Esophagus muscularis mucosa (tissue), 4 donors: ENCODE measurements at regions not wholly inside any gene's neighbourhood (a gene's known extent, or its start where the extent isn't known, plus 50 kb on each side); places are given as distances from the start of the nearest gene placed in this dataset.
A peak's percentile ranks its signal among the peaks of the same experiment; 100 is the strongest.

ENCODE experiments used
- DNase-seq: peaks from one replicate; pipeline ENCODE4 v3.0.0-alpha.2; 2017; ENCODE audit errors: extremely low spot score
- H3K27ac ChIP-seq, 4 donors: fragments of 200-600 bp; sonication (generic); replicated peaks in 1 of 4; 1 replicate in 3 of 4; 2 replicates in 1 of 4; pipeline ENCODE4 v1.5.1; 2016 to 2019; ENCODE audit warnings: mild to moderate bottlenecking in 1 of 4
- H3K27me3 ChIP-seq, 4 donors: fragments of 200-600 bp; sonication (generic); one replicate each; pipeline versions ENCODE4 v1.5.1 to v1.6.0; 2016 to 2019
- H3K36me3 ChIP-seq, 4 donors: fragments of 200-600 bp; sonication (generic); one replicate each; pipeline ENCODE4 v1.5.1; 2016 to 2019
- H3K4me1 ChIP-seq, 4 donors: fragments of 200-600 bp; sonication (generic); one replicate each; pipeline ENCODE4 v1.5.1; 2016 to 2019
- H3K4me3 ChIP-seq, 4 donors: fragments of 200-600 bp; sonication (generic); 1 replicate in 2 of 4; 2 replicates in 2 of 4; pipeline ENCODE4 v1.5.1; 2016 to 2019; ENCODE audit warnings: mild to moderate bottlenecking in 4 of 4, moderate library complexity in 1 of 4
- H3K9me3 ChIP-seq, 4 donors: fragments of 200-600 bp; sonication (generic); 1 replicate in 3 of 4; 2 replicates in 1 of 4; pipeline ENCODE4 v1.5.1; 2016 to 2019
- CTCF ChIP-seq, 3 experiments: fragments of 200-600 bp in 2 of 3; fragments of 450-650 bp in 1 of 3; sonication (generic) in 2 of 3; IDR thresholded peaks; one replicate each; pipeline ENCODE4 v1.5.1; 2017 to 2019; ENCODE audit warnings: antibody characterized with exemption in 3 of 3, mild to moderate bottlenecking in 2 of 3, moderate library complexity in 1 of 3
- EP300 ChIP-seq: sonication (generic); formaldehyde crosslinking; IDR thresholded peaks from one replicate; pipeline ENCODE4 v1.6.1; 2017; ENCODE audit warnings: antibody characterized with exemption
- POLR2A ChIP-seq: fragments of 450-650 bp; IDR thresholded peaks from one replicate; pipeline ENCODE4 v1.6.1; 2017; ENCODE audit warnings: antibody characterized with exemption, moderate library complexity, mild to moderate bottlenecking, low read depth
- POLR2AphosphoS5 ChIP-seq, 2 donors: sonication (generic); formaldehyde crosslinking; IDR thresholded peaks; one replicate each; pipeline ENCODE4 v1.6.1; 2017; ENCODE audit warnings: antibody characterized with exemption in 2 of 2
- WGBS: methylation state at CpG from one replicate; pipeline ENCODE4 v1.1.5; 2018; 5-methylcytosine and 5-hydroxymethylcytosine counted together
- intact Hi-C: fragments of 100-400 bp; cut with DNase I; formaldehyde crosslinking; loops from one replicate; pipeline ENCODE4 v1.15.1; 2023

- intact Hi-C loops: loop anchor here (5.0 kb wide), 3 partner anchors 47 to 483 kb away; no protein-coding TSS in a partner anchor
- H3K36me3 ChIP-seq: no peaks in the 10 kb centered on the region
- 3% methylated on average over 12 of the region's 19 CpGs for WGBS
- peak overlapping the region; percentile 56 to 80 (median 64) for H3K27ac ChIP-seq
- no peaks in the 10 kb centered on the region for H3K9me3 ChIP-seq
- TF ChIP-seq EP300: no peak
- peak; percentile 78 to 85 for TF ChIP-seq POLR2AphosphoS5 (IDR thresholded peaks at IDR 0.05)
- H3K27me3 ChIP-seq: no peaks in the 10 kb centered on the region
- peak overlapping the region in 2 of 4 donors; percentile 10 to 18 for H3K4me3 ChIP-seq
- DNase-seq: no peak
- H3K4me1 ChIP-seq: peaks cover 48 to 58% (median 56%) of the 10 kb centered on the region in 4 donors
These were observed 85.6 kb downstream of the CPN2 start for GRCh38 chr3:194265505-194265892.

GRCh38 chr3:194265996-194266964 is 84.8 kb downstream of the CPN2 start:
- DNase-seq: no peak
- H3K9me3 ChIP-seq: no peaks in the 10 kb centered on the region
- intact Hi-C loops: loop anchor here (5.0 kb wide), 3 partner anchors 46 to 484 kb away; no protein-coding TSS in a partner anchor
- WGBS: 77% methylated on average over 13 of the region's 13 CpGs
- no peaks in the 10 kb centered on the region for H3K27me3 ChIP-seq
- no peaks in the 10 kb centered on the region for H3K36me3 ChIP-seq
- peaks cover 55 to 66% (median 64%) of the 10 kb centered on the region in 4 donors for H3K4me1 ChIP-seq
- TF ChIP-seq POLR2A (no peak), CTCF (IDR thresholded peaks at IDR 0.05) (no peak), EP300 (no peak), POLR2AphosphoS5 (IDR thresholded peaks at IDR 0.05) (no peak)
- H3K4me3 ChIP-seq: peak overlapping the region in 1 of 4 donors; percentile 18
- peak overlapping the region; percentile 56 to 80 (median 64) for H3K27ac ChIP-seq

- intact Hi-C loops: loop anchor here (5.0 kb wide), 3 partner anchors 44 to 486 kb away; no protein-coding TSS in a partner anchor
- H3K36me3 ChIP-seq: no peaks in the 10 kb centered on the region
- no peak for DNase-seq
- no peaks in the 10 kb centered on the region for H3K27me3 ChIP-seq
- H3K27ac ChIP-seq: peak overlapping the region in 2 of 4 donors; percentile 17 to 92
- no peaks in the 10 kb centered on the region for H3K9me3 ChIP-seq
- TF ChIP-seq EP300 (no peak), POLR2A (no peak), CTCF (IDR thresholded peaks at IDR 0.05) (no peak), POLR2AphosphoS5 (IDR thresholded peaks at IDR 0.05) (peak in 1 of 2 donors; percentile 15)
- H3K4me3 ChIP-seq: no peak overlapping the region
- H3K4me1 ChIP-seq: peaks cover 64 to 83% (median 80%) of the 10 kb centered on the region in 4 donors
- WGBS: 68% methylated on average over 23 of the region's 26 CpGs
These were observed 83.1 kb downstream of the CPN2 start for GRCh38 chr3:194267744-194268653.

- H3K36me3 ChIP-seq: no peaks in the 10 kb centered on the region
- H3K4me1 ChIP-seq: peaks cover 64 to 92% (median 81%) of the 10 kb centered on the region in 4 donors
- no peaks in the 10 kb centered on the region for H3K27me3 ChIP-seq
- H3K9me3 ChIP-seq: no peaks in the 10 kb centered on the region
- TF ChIP-seq CTCF (IDR thresholded peaks at IDR 0.05) (no peak), POLR2A (no peak), EP300 (no peak), POLR2AphosphoS5 (IDR thresholded peaks at IDR 0.05) (no peak)
- DNase-seq: no peak
- H3K4me3 ChIP-seq: no peak overlapping the region
- H3K27ac ChIP-seq: peak overlapping the region; percentile 85 to 92 (median 87)
- intact Hi-C loops: loop anchor here (5.0 kb wide), 3 partner anchors 43 to 487 kb away; no protein-coding TSS in a partner anchor
- 88% methylated on average over 11 of the region's 12 CpGs for WGBS
These were observed 82.2 kb downstream of the CPN2 start for GRCh38 chr3:194268654-194269512.
